ENCODE measurements at regions not wholly inside any gene's neighbourhood (a gene's known extent, or its start where the extent isn't known, plus 50 kb on each side); places are given as distances from the start of the nearest gene placed in this dataset.
A peak's percentile ranks its signal among the peaks of the same experiment; 100 is the strongest.
"Not testable (repeated sequence)": the region's sequence is repeated elsewhere in the genome, so short reads cannot be mapped to it uniquely, and the experiment has no call there.

DNA sequence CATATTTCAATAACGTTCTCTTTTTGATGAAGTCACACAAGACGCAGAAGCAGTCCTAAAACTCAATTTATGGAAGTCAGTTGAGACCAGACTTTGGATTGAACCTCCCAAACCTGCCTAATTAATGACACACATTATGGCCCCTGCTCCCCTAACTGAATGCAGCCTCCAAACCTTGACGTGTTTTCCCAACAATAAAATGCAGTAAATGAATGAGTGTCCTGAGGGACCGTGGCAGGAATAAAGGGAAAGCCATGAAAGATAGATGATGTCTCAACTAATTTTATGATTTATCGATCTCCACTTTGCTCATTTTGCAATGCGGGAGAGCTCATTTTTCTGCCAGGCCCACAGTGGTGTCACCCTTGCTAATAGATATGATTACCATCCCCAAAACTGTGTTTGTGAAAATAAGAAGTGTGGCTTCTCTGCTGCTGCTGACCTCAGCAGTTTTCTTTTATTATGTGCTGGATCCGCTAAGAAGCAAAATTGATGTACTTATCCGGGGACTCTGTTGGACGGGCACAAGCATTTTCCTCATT lies 189.9 kb downstream of the NPIPA8 start:
- not testable (repeated sequence) for DNase-seq

DNA sequence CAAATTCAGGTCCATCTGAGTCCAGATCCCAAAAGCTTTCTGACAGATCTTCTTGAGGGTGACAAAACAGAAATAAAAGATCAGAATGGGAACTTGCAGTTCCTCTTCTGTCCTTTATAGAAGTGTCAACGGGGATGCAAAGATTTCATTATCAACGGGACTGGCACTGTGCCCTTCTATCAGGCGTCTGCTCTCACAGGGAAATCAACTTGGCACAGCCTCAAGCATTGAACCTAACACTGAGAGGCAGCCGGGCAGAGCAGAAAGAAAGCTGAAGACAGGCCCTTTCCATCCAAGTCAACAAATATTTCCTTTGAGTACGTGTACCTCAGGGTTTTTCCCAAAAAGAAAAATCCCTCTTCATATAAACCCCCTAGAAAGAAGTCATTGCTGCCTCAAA lies 194.5 kb downstream of the NPIPA8 start:
- not testable (repeated sequence) for DNase-seq

DNA sequence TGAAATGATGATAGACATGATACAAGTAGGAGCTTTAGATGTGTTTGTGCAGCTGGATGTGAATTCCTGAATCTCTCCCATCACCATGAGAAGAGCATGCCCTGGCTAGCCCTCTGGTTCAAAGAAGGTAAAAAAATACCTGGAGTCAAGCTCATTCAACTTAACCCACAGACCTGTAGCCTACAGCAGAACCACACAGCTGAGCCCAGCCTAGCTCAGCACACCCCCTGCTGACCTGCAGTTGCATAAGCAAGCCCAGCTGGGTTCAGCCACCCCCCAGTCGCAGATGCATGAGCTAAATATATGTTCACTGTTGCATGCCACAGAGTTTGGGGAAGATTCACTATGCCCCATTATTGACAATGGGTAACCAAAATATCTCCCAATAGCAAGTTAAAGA lies 200.2 kb downstream of the NPIPA8 start:
- DNase-seq, result not testable (repeated sequence)

DNA sequence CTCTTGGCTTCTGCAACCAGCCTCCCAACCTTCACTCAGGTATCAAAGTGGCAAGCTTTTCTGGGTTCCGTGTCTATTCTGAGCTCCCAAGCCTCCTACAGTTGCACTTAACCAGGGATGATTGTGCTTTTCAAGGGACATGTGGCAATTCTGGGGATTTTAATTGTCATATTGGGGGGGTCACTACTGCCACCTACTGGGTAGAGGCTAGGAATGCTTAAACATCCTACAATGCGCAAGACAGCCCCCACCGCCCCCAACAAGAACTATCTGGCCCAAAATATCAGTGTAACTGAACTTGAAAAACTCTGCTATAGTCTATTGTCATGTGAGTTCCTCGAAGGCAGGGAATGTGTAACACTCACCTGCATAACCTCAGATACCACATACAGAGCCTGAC lies 201.5 kb downstream of the NPIPA8 start:
- not testable (repeated sequence) for DNase-seq

DNA sequence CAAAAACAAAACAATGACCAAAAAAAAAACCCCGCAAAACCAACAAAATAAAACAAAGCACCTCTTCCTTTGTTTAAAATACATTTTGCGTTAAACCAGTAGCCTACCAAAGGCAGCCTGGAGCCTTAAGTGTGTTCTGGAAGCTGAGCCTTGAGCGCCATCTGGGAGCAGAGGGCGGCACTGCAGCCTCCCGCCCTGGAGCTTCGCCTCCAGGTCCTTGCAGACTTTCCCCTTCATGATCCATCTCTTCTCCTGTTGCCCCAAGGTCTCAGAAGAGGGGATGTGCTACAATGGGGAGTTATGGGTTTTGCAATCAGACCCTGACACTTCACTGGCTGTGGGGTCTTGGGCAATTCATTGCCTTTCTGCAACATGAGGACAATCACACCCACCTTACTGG lies 204.9 kb downstream of the NPIPA8 start:
- DNase-seq, result not testable (repeated sequence)

DNA sequence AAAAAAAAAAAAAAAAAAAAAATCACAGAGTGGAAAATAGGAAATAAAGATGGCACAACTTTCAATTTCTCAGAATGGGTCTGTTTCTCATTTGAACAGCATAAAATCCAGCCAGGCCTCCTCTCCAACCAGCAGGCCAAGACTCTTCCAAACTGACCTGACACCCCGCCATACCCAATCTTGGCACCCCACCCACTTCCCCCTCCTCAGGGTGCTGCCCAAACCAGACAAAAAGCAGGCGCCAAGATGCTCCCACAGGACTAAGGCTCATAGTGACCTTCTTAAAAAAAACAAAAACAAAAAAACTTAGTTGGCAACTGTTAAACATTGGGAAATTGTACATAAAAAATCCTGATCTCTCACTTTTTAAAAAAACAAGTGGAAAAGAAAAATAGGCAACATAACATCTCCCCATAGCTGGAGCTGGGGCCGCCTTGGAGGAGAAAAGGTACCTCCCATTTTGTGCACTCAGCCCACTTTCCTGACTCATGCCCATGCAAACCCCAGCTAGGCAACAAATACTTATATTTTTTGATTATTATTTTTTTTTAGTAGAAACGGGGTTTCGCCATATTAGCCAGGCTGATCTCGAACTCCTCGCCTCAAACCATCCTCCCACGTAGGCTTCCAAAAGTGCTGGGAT lies 205.9 kb downstream of the NPIPA8 start:
- DNase-seq, result peak; percentile 2

DNA sequence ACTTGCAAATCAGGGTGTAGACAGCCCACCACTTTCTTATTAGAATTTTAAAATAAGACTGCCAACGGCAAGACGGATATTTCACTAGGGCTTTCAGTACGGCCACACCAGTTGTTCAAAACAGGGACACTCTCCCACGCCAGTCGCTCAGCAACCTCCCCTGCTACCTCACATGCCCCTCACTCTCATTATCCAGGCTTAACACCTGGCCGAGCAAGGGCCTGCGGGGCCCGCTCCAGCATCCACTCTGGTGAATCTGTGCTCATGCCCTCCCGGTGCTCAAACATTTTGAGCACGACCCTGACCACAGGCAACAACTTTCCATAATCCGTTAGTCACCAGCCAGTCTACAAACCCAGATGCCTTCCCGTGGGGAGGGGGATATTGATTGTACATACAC lies 209.5 kb downstream of the NPIPA8 start:
- DNase-seq, result not testable (repeated sequence)

DNA sequence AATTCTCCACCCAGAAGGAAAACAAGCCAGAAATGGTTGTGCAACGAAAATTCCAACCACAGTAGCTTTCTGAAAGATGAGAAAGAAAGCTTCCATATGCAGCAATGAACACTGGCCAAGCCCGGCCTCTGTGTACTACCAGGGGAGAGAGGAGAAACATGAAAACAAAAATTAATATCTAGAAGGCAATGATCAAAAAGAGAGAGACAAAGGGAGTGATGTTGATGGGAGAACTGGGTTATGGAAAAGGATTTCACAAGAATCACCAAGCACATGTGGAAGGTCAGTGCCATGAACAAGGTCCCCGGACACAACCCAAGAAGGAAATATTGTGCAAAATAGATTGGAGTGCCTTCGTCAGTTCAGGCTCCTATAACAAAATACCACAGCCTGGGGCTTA lies 217.4 kb downstream of the NPIPA8 start:
- not testable (repeated sequence) for DNase-seq

DNA sequence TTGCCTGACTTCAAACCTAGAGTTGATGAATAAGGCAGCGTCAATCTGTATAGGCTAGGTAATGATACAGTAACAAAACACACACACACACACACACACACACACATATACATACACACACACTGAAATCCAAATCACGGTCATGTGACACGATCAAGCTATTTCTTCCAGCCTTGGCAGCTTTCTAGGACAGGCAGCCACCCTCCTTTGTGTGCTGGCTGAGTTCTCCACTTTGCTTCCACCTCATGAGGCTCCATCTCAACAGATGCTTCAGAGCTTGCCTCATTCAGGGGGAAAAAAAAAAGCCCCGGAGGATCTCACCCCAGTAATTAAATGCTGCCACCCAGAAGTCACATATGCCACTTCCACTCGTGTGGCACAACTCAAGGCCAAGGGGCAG lies 217.9 kb downstream of the NPIPA8 start:
- not testable (repeated sequence) for DNase-seq

DNA sequence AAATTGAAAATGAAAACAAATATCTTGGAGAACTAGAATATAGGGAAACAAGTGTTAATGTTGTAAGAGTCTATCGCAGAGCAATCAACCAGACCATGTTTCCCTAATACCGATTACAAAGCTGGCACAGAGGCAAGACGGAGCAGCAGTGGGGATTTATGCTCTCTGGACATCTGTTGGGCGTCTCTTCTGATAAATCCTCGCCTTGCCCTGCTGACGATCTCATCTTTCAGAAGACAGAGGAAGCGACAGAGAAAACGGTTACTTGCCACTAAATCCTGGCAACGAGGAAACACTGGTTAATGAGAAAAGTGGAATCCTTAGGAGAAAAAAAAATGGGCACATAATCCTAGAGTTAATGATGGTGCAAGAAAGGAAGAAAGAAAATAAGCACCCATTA lies 218.5 kb downstream of the NPIPA8 start:
- peak; percentile 27 for DNase-seq

DNA sequence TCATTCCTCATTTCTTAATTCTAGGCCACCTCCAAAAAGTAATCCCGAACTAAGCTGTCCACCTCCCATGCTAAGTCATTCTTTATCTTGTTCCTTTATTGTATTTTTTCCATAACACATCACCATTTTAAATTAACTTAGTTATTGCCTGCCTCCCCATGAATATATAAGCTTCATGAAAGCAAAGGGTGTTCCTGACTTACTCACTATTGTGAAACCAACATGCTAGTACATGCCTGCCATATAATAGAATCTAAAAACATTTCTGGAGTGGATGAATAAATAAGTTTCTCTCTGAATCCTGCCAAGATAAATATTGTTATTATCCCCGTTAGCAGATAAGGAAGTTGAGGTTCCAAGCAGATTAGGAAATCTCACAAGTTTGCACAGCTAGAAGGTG lies 232.1 kb downstream of the NPIPA8 start:
- DNase-seq, result not testable (repeated sequence)

DNA sequence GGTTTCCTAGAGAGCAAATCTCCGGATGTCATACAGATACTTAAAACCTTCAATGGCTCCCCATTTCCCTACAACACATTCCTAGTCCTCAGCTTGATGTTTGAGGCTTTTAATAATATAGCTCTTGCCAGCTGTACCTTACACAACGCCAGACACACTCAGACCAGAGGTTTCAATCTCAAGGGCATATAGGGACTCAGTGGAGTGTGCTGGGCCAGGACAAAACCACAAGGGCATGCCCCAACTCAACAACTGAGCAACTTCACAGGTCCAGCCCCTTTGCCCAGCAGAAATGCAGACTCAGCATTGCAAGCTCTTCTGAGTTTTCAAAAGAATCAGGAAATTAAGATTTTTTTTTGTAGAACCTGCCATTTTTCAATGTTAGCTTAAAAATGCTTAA lies 235.5 kb downstream of the NPIPA8 start:
- not testable (repeated sequence) for DNase-seq

DNA sequence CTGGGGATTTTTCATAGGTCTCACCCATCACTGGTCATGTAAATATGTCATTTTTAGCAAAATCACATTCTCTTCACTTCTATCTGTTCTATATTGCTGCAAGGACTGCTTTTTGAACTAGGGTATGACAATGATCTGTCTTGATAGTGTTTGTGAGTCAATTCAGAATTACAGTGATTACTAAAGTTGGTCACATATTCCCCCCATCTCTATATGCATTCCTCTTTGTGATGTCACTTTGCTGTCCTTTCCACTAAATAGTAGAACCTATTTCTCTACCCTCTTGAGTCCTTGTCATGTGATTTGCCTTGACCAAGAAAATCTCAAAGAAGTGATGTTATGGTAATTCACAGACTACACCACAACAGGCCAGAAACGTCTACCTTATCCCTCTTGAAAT lies 243.9 kb downstream of the NPIPA8 start:
- not testable (repeated sequence) for DNase-seq

DNA sequence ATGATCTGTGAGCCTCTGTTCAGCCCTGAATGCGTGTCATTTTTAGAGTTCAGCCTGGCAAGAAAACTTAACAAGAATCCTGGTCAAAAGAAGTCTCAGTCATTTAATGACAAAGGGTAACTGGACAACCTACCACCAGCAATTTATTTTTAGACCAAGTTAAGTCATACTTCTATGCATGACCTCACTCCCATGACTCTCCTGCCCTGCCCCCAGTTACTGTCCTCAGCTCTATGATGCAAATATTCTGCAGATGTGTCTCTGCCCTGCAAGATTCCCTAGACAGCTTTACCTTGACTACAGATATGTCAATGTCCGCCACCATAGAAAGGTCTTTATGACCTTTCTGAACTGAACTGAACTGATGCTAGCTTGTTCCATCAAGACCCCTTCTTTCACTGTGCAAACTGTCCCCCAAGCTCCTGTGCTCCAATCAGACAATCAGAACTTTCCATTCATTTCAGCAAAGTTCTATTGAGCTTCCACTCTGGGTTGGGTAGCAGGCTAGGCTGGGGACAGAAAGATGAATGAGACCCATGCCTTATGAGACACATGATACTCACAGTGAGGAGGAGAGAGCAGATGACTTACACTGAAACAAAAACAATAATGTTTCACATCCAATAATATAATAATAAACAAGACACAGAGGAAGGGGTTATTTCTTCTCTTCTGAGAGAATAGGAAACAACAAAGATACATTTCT lies 255.7 kb downstream of the NPIPA8 start:
- DNase-seq, result not testable (repeated sequence)

DNA sequence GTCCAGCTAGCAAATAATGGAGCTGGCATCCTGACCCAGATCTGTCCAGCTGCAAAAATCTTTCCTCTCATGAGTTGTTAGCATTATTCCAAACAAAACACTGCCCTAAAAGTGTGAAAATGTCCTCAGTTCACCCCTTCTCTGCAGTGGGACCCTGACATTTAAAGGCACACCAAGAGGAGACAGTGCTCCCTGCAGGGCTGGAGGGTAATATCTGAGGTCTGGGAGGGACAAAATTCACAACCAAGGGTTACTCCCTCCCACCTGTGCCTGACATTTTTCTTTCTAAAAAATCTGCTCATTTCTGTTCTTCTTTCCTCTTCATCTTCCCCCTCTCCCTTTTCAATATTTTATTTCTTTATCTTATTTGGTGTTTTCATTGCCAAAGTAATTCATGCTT lies 258.6 kb downstream of the NPIPA8 start:
- not testable (repeated sequence) for DNase-seq

DNA sequence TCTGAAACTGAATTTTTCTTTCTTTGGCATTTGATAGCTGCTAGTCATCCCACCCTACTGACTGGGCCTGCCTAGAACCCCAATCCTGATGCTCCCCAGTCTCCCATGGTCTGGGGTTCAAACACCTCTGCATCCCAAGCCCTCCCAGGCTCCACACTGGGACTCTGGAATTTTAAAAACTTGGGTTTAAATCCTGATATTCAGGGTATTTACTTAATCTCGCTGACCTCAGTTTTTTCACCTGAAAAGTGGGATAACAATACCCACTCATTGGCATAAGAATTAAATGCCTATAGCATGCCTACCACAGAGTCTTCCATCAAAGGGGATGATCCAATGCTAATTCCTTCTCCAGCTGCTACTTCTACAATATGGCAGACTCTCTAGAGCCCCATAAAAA lies 264.4 kb downstream of the NPIPA8 start:
- no peak for DNase-seq

DNA sequence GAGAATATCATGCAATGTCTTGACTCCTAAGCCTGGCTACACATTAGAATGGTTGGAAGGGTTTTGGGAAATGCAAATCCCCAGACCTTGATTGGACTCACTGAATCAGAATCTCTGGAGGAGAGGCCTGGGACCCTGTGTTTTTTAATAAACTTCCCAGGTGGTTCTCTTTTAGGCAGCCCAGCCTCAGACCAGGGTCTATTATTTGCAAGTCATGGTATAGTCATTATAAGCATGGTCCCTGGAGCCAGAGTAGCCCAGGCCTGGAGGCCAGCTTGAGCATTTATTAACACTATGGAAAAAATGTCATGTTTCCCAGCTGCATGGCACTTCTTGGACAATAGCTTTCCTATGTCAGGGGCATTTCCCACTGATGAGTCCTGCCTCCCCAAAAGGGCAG lies 266.9 kb downstream of the NPIPA8 start:
- no peak for DNase-seq

DNA sequence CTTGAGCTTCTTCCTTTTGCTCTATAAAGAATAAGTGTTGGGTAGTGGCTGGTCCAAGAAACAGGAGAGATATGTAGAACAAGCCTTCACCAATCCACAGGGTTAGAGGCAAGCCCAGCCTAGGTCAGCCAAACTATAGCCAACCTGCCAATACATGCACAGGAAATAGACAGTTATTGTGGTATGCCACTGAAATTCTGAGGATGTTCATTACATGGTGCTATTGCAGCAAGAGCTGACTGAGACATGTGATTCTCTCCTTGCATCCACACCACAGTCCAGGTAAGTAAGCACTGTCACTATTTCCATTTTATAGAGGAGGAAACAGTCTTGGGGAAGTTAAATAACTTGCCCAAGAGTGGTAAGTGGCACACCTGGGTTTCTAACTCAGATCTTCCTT lies 268.1 kb downstream of the NPIPA8 start:
- no peak for DNase-seq

DNA sequence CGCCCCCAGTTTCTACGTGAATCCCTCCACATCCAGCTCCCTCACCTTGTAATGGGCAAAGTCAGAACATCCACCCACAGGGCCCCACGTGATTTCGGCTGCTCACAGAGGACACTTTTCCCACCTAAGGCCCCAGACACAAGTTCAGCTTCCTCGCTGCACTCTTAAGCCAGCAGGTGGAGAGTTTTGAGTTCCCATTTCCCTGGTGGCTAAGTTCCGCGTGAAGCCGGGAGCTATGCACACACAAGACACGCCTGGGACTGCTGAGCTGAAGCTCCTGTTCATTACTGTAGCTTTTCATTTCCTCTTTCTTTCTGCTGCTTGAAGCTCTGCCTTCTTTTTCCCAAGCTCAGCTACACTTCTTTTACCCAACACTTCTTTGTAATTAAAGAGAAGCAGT lies 273.8 kb downstream of the NPIPA8 start:
- DNase-seq, result no peak

DNA sequence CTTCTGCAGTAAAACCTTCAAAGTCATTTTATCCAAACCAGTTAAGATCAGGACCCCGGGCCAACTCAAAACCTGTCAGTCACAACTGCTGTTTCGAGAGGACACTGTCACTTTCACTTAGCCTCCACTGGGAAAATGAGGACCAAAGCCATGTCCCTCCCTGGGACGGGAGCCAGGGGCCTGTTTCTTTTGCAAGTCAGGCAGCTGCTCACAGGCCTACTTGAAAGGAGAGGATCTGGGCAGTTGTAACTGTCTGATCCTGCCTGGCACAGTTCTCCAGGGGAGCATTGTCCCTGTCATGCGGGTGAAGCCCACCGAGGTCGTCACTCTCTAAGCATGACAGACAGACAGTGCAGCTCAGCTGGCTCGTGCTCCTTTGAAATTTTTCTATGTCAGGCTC lies 276.2 kb downstream of the NPIPA8 start:
- no peak for DNase-seq

DNA sequence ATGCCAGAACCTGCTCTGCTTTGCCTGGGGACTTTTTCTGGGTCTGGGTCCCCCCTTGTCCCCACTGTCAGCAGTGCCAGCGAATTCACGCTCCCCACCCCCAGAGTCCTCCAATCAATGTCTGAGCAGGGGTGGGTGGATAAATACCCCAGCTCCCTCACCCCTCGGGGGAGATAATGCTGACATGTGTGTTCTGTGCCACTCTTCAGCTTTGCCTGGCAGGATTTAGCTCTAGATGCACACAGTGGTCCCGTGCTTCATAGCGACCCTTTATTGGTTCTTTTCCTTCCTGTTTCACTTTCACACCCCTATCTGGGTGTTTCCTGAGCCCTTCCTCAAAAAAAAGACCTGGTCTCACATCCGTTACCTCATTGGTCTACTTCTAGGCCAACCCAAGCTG lies 277.0 kb downstream of the NPIPA8 start:
- no peak for DNase-seq

DNA sequence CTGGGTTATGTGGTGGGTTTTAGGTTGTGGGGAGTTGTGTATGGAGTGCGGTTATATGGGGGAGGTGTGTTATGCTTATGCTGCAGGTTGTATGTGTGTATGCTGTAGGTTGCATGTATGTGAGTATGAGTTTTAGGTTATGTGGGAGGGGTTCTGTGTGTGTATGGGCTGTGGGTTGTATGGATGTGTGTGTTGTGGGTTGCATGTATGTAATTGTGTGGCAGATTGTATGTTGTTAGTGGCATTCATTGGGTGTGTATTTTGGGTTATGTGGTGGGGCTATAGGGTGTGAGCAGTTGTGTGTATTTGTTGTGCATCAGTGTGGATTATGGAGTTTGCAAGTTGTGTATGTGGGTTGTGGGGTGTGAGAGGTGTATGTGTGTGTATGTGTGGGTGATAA lies 277.4 kb downstream of the NPIPA8 start:
- DNase-seq, result no peak

DNA sequence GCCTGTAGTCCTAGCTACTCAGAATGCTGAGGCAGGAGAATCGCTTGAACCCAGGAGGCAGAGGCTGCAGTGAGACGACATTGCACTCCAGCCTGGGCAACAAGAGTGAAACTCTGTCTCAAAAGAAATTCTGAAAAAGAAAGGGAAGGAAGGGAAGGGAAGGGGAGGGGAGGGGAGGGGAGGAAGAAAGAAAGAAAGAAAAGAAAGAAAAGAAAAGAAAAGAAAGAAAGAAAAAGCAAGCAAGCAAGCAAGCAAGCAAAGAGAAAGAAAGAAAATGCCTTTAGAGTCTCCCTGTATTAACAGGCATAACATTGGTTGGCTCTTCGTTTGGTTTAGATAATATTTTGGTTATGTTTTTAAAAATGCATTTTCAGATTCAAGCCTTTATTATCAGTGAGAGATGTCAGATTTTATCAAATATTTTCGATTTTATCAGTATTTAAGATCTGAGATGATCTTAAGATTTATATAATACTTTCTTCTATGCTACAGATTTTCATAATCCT lies 281.1 kb downstream of the NPIPA8 start:
- no peak for DNase-seq

DNA sequence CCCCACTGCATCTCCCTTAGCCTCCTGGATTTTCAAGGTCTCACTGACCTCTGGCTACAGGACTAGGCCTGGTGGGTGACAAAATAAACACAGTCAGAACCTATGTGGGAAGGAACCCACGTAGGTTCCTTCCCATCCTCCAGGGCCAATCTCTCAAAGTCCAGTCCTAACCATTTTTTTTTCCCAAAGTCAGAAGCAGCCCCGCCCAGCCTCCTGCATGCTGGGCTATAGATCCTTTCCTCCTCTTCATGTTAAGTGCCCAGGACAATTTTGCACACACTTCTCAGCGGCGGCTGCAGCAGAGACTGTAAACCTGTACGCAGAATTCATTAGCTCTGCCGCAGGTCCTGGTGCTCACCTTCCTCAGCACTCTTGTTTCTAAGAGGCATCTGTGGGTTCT lies 285.8 kb downstream of the NPIPA8 start:
- no peak for DNase-seq
